IPS-18a (cell line): ENCODE measurements at regions not wholly inside any gene's neighbourhood (a gene's known extent, or its start where the extent isn't known, plus 50 kb on each side); places are given as distances from the start of the nearest gene placed in this dataset.

Source experiments
- H3K27ac ChIP-seq: one replicate; pipeline ENCODE4 v1.5.1; 2013; ENCODE audit warnings: low read length
- H3K27me3 ChIP-seq: one replicate; pipeline ENCODE4 v1.6.1; 2013; ENCODE audit warnings: mild to moderate bottlenecking, low read length; ENCODE audit not compliant: control insufficient read depth, insufficient read depth
- H3K36me3 ChIP-seq: one replicate; pipeline ENCODE4 v1.6.1; 2013; ENCODE audit warnings: low read depth, low read length; ENCODE audit not compliant: control insufficient read depth
- H3K4me1 ChIP-seq: one replicate; pipeline ENCODE4 v1.6.1; 2013; ENCODE audit warnings: low read depth, low read length; ENCODE audit not compliant: control insufficient read depth
- H3K4me3 ChIP-seq: one replicate; pipeline ENCODE4 v1.5.1; 2013; ENCODE audit warnings: low read length
- H3K9ac ChIP-seq: one replicate; pipeline ENCODE4 v1.6.1; 2013; ENCODE audit warnings: mild to moderate bottlenecking, low read length, moderate library complexity
- H3K9me3 ChIP-seq: one replicate; pipeline ENCODE4 v1.6.1; 2013; ENCODE audit warnings: low read depth, low read length; ENCODE audit not compliant: control insufficient read depth

- no peaks in the 10 kb centered on the region for H3K9me3 ChIP-seq
- H3K4me3 ChIP-seq, result no peak overlapping the region
- H3K36me3 ChIP-seq, result no peaks in the 10 kb centered on the region
- no peaks in the 10 kb centered on the region for H3K27me3 ChIP-seq
- H3K4me1 ChIP-seq, result peaks cover 38% of the 10 kb centered on the region
- no peak overlapping the region for H3K9ac ChIP-seq
- H3K27ac ChIP-seq, result no peak overlapping the region
Measured at GRCh38 chr17:65457183-65457582, 104.3 kb downstream of the AXIN2 start.

GRCh38 chr17:65456368-65457151 is 104.9 kb downstream of the AXIN2 start:
- Histone ChIP-seq H3K27me3 (no peaks in the 10 kb centered on the region), H3K9ac (no peak overlapping the region), H3K9me3 (no peaks in the 10 kb centered on the region), H3K36me3 (no peaks in the 10 kb centered on the region), H3K4me1 (peaks cover 38% of the 10 kb centered on the region), H3K27ac (no peak overlapping the region), H3K4me3 (no peak overlapping the region)

DNA sequence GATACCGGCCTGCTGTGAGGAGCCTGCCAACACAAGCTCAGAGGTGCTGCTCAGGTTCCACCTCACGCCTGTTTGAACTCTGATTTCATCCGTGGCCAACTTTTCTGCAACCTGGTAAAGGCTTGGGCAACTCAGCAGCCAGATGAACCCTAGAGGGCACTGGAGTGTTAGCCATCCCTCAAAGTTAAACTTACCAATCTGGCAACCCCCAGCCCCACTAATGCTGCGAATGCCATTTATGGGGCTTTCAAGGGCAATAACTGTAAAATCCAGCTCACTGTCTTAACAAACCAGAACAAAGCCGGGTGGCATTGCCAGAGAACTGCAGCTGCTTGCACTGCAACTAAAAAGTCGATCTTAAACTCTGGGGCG is 105.5 kb downstream of the AXIN2 start:
- no peak overlapping the region for H3K9ac ChIP-seq
- H3K36me3 ChIP-seq, result no peaks in the 10 kb centered on the region
- H3K4me3 ChIP-seq, result no peak overlapping the region
- no peak overlapping the region for H3K27ac ChIP-seq
- H3K9me3 ChIP-seq, result no peaks in the 10 kb centered on the region
- peaks cover 38% of the 10 kb centered on the region for H3K4me1 ChIP-seq
- no peaks in the 10 kb centered on the region for H3K27me3 ChIP-seq

- Histone ChIP-seq H3K27ac (no peak overlapping the region), H3K4me3 (no peak overlapping the region), H3K9me3 (no peaks in the 10 kb centered on the region), H3K27me3 (no peaks in the 10 kb centered on the region), H3K36me3 (no peaks in the 10 kb centered on the region), H3K4me1 (peaks cover 38% of the 10 kb centered on the region), H3K9ac (no peak overlapping the region)
Measured at GRCh38 chr17:65455154-65455971, 106.1 kb downstream of the AXIN2 start.

GRCh38 chr17:65453204-65453931 is 108.1 kb downstream of the AXIN2 start:
- Histone ChIP-seq H3K4me3 (no peak overlapping the region), H3K9me3 (peaks cover 5% of the 10 kb centered on the region), H3K9ac (peak overlapping the region; percentile 41), H3K4me1 (peaks cover 22% of the 10 kb centered on the region), H3K27me3 (no peaks in the 10 kb centered on the region), H3K36me3 (no peaks in the 10 kb centered on the region), H3K27ac (no peak overlapping the region)

DNA sequence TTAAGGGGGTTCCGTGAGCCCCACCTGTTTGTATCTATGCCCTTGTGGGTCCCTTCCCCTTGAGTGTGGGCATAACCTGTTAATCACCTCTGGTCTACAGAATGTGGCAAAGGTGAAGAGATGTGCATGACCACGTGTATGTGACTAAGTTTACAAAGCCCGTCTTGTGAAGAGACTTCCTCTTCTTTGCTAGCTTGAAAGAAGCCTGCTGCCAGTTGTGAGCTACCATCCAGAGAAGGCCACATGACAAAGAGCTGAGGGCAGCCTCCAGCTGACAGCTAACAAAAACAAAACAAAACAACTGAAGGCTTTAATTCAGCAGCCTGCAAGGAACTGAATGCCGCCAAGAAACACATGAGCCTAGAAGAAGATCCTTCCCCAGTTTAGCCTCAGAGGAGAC is 112.0 kb downstream of the AXIN2 start:
- Histone ChIP-seq H3K9me3 (peaks cover 5% of the 10 kb centered on the region), H3K4me1 (peaks cover 9% of the 10 kb centered on the region), H3K27ac (no peak overlapping the region)

GRCh38 chr17:65447823-65448222 is 113.6 kb downstream of the AXIN2 start:
- Histone ChIP-seq H3K9ac (no peak overlapping the region), H3K9me3 (peaks cover 5% of the 10 kb centered on the region), H3K27ac (no peak overlapping the region), H3K27me3 (no peaks in the 10 kb centered on the region), H3K4me1 (no peaks in the 10 kb centered on the region), H3K4me3 (no peak overlapping the region), H3K36me3 (no peaks in the 10 kb centered on the region)

More for the DNA sequence above, 112.0 kb downstream of the AXIN2 start:
- Histone ChIP-seq H3K9ac (no peak overlapping the region), H3K36me3 (no peaks in the 10 kb centered on the region), H3K27me3 (no peaks in the 10 kb centered on the region), H3K4me3 (no peak overlapping the region)

DNA sequence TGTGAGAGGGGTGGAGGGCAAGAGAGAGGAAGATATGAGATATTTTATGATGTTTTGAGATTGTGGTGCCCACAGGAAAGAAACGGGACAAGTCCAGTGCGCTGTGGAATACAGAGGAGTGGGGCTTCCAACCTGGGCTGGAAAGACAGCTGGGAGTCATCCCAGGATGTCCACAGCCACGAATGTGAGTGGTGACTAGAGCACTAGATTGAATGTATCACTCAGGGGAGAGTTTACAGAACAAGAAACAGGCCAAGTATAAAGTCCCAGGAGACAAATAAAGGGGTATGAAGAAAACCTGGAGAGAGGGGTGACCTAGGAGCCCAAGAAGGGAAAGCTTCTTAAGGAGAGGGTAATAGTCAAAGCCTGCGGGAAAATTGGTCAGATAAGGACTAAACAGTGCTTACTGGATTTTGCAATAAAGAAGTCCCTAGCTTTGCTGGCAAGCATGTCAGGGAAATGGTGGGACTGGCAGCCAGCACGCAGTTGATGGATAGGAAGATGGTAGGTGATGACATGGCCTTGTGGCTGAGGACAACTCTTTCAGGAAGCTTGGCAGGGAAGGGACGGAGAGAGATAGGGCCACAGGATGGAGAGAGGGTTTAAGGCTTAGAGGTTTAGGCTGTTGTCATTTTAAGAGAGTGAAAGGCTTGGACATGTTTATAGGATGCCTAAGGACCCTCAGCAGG is 114.5 kb downstream of the AXIN2 start:
- H3K27ac ChIP-seq, result no peak overlapping the region
- H3K4me1 ChIP-seq, result no peaks in the 10 kb centered on the region
- H3K36me3 ChIP-seq, result no peaks in the 10 kb centered on the region
- no peak overlapping the region for H3K4me3 ChIP-seq
- no peak overlapping the region for H3K9ac ChIP-seq
- peaks cover 5% of the 10 kb centered on the region for H3K9me3 ChIP-seq
- no peaks in the 10 kb centered on the region for H3K27me3 ChIP-seq

- Histone ChIP-seq H3K9ac (no peak overlapping the region), H3K4me3 (no peak overlapping the region), H3K27me3 (no peaks in the 10 kb centered on the region), H3K9me3 (peaks cover 5% of the 10 kb centered on the region), H3K36me3 (no peaks in the 10 kb centered on the region), H3K4me1 (no peaks in the 10 kb centered on the region), H3K27ac (no peak overlapping the region)
Measured at GRCh38 chr17:65446043-65446442, 115.4 kb downstream of the AXIN2 start.

- no peak overlapping the region for H3K4me3 ChIP-seq
- no peaks in the 10 kb centered on the region for H3K36me3 ChIP-seq
- no peaks in the 10 kb centered on the region for H3K4me1 ChIP-seq
- H3K27ac ChIP-seq, result no peak overlapping the region
- no peaks in the 10 kb centered on the region for H3K27me3 ChIP-seq
- no peak overlapping the region for H3K9ac ChIP-seq
- no peaks in the 10 kb centered on the region for H3K9me3 ChIP-seq
Measured at GRCh38 chr17:65444049-65444448, 117.4 kb downstream of the AXIN2 start.

- H3K9me3 ChIP-seq, result no peaks in the 10 kb centered on the region
- H3K36me3 ChIP-seq, result no peaks in the 10 kb centered on the region
- H3K4me3 ChIP-seq, result no peak overlapping the region
- H3K27me3 ChIP-seq, result no peaks in the 10 kb centered on the region
- H3K9ac ChIP-seq, result no peak overlapping the region
- H3K4me1 ChIP-seq, result no peaks in the 10 kb centered on the region
- H3K27ac ChIP-seq, result no peak overlapping the region
Measured at GRCh38 chr17:65442691-65443090, 118.8 kb downstream of the AXIN2 start.
